Activated CD8-positive, alpha-beta memory T cell treated with anti-CD3 and anti-CD28 coated beads, Interleukin-2, amount 50 U/mL, for 1 hour (primary cell): ENCODE measurements at regions not wholly inside any gene's neighbourhood (a gene's known extent, or its start where the extent isn't known, plus 50 kb on each side); places are given as distances from the start of the nearest gene placed in this dataset.
"Not testable (repeated sequence)": the region's sequence is repeated elsewhere in the genome, so short reads cannot be mapped to it uniquely, and the experiment has no call there.

Experiments
- DNase-seq: peaks from one replicate; pipeline ENCODE4 v3.0.0-alpha.2; 2020; ENCODE audit errors: extremely low read depth

GRCh38 chr2:194385376-194385775 lies 1271.7 kb upstream of the SLC39A10 start:
- DNase-seq = no peak

GRCh38 chr2:194383401-194383800 lies 1273.6 kb upstream of the SLC39A10 start:
- no peak for DNase-seq

GRCh38 chr2:194382221-194382620 lies 1274.8 kb upstream of the SLC39A10 start:
- DNase-seq = no peak

- DNase-seq = no peak
These were observed 1277.0 kb upstream of the SLC39A10 start for GRCh38 chr2:194380011-194380410.

- DNase-seq = not testable (repeated sequence)
These were observed 1289.6 kb upstream of the SLC39A10 start for GRCh38 chr2:194367390-194367789.

- DNase-seq = no peak
These were observed 1293.1 kb upstream of the SLC39A10 start for GRCh38 chr2:194363878-194364277.

GRCh38 chr2:194363295-194363694 lies 1293.7 kb upstream of the SLC39A10 start:
- no peak for DNase-seq

GRCh38 chr2:194352505-194352904 lies 1304.5 kb upstream of the SLC39A10 start:
- DNase-seq = no peak

GRCh38 chr2:194346193-194346592 lies 1310.8 kb upstream of the SLC39A10 start:
- DNase-seq = no peak

GRCh38 chr2:194345347-194345746 lies 1311.7 kb upstream of the SLC39A10 start:
- DNase-seq = no peak

- DNase-seq = no peak
These were observed 1313.9 kb upstream of the SLC39A10 start for GRCh38 chr2:194343167-194343566.

- no peak for DNase-seq
These were observed 1324.1 kb upstream of the SLC39A10 start for GRCh38 chr2:194332799-194333490.

- DNase-seq = no peak
These were observed 1328.6 kb upstream of the SLC39A10 start for GRCh38 chr2:194328456-194328855.

GRCh38 chr2:194327196-194327888 lies 1329.7 kb upstream of the SLC39A10 start:
- no peak for DNase-seq

- DNase-seq = no peak
These were observed 1333.3 kb upstream of the SLC39A10 start for GRCh38 chr2:194323740-194324139.

- DNase-seq = no peak
These were observed 1336.5 kb upstream of the SLC39A10 start for GRCh38 chr2:194320520-194320919.

- no peak for DNase-seq
These were observed 1337.6 kb upstream of the SLC39A10 start for GRCh38 chr2:194319222-194319992.

- DNase-seq = no peak
These were observed 1343.0 kb upstream of the SLC39A10 start for GRCh38 chr2:194314042-194314441.

- DNase-seq = no peak
These were observed 1352.8 kb upstream of the SLC39A10 start for GRCh38 chr2:194304191-194304590.

- no peak for DNase-seq
These were observed 1355.1 kb upstream of the SLC39A10 start for GRCh38 chr2:194301946-194302345.

- no peak for DNase-seq
These were observed 1362.9 kb upstream of the SLC39A10 start for GRCh38 chr2:194294156-194294555.

GRCh38 chr2:194291104-194291503 lies 1365.9 kb upstream of the SLC39A10 start:
- DNase-seq = no peak
